SK-N-SH (cell line): ENCODE measurements at regions not wholly inside any gene's neighbourhood (a gene's known extent, or its start where the extent isn't known, plus 50 kb on each side); places are given as distances from the start of the nearest gene placed in this dataset.
A peak's percentile ranks its signal among the peaks of the same experiment; 100 is the strongest.

Source experiments
- CTCF ChIA-PET: fragments of 300-600, 350-600 bp; formaldehyde crosslinking; extraction: SDS; loops from one replicate; lab custom pipeline; 2021; lab: Yijun Ruan, JAX
- POLR2A ChIA-PET: fragments of 350-600 bp; sonication (Branson Sonifier 250); formaldehyde crosslinking; extraction: SDS; loops from one replicate; lab custom pipeline; 2020; ENCODE audit warnings: antibody characterized with exemption, inconsistent platforms; lab: Yijun Ruan, JAX
- DNase-seq: peaks from one replicate; pipeline ENCODE4 v3.0.0; 2012
- H2AFZ ChIP-seq: fragments of 200-600 bp; sonication (generic); 2 replicates; pipeline ENCODE4 v1.8.1; 2016; ENCODE audit warnings: antibody characterized with exemption, mild to moderate bottlenecking, low read depth
- H3F3A ChIP-seq: fragments of 200-600 bp; sonication (generic); replicated peaks from 2 replicates; pipeline ENCODE3; 2016; ENCODE audit warnings: antibody characterized with exemption, mild to moderate bottlenecking; ENCODE audit not compliant: insufficient read depth
- H3K27ac ChIP-seq, 2 experiments: fragments of 200-500 bp in 1 of 2; fragments of 200-600 bp in 1 of 2; sonication (Bioruptor generic) in 1 of 2; sonication (generic), shearing (Covaris generic) in 1 of 2; 2 replicates each; pipeline versions ENCODE4 v1.5.1 to v1.6.1; 2014 to 2016; ENCODE audit warnings: low read depth in 2 of 2, inconsistent platforms in 1 of 2, low read length in 1 of 2, mild to moderate bottlenecking in 1 of 2, mixed read lengths in 1 of 2
- H3K27me3 ChIP-seq: fragments of 200-600 bp; sonication (generic), shearing (Covaris generic); 2 replicates; pipeline ENCODE4 v1.6.1; 2016; ENCODE audit warnings: mixed run types; ENCODE audit not compliant: insufficient read depth
- H3K36me3 ChIP-seq, 2 experiments: fragments of 200-500 bp in 1 of 2; fragments of 200-600 bp in 1 of 2; sonication (Bioruptor generic) in 1 of 2; sonication (generic) in 1 of 2; replicated peaks in 1 of 2; 2 replicates each; pipeline versions ENCODE3 to v1.5.1; 2014 to 2016; ENCODE audit warnings: low read length in 1 of 2, mild to moderate bottlenecking in 1 of 2; ENCODE audit not compliant: insufficient read depth in 2 of 2, control insufficient read depth in 1 of 2
- H3K4me1 ChIP-seq, 2 experiments: fragments of 200-500 bp in 1 of 2; fragments of 200-600 bp in 1 of 2; sonication (Bioruptor generic) in 1 of 2; sonication (generic), shearing (Covaris generic) in 1 of 2; 2 replicates each; pipeline versions ENCODE4 v1.5.1 to v1.6.1; 2014 to 2016; ENCODE audit warnings: low read depth in 1 of 2, low read length in 1 of 2, mixed run types in 1 of 2; ENCODE audit not compliant: insufficient read depth in 2 of 2, control insufficient read depth in 1 of 2
- H3K4me2 ChIP-seq: fragments of 200-600 bp; sonication (generic), shearing (Covaris generic); 2 replicates; pipeline ENCODE4 v1.6.1; 2017; ENCODE audit warnings: mixed run types
- H3K4me3 ChIP-seq, 2 experiments: fragments of 200-500 bp in 1 of 2; fragments of 200-600 bp in 1 of 2; sonication (Bioruptor generic) in 1 of 2; sonication (generic), shearing (Covaris generic) in 1 of 2; 2 replicates each; pipeline versions ENCODE4 v1.5.1 to v1.8.1; 2014 to 2016; ENCODE audit warnings: low read depth in 2 of 2, inconsistent platforms in 1 of 2, low read length in 1 of 2, mild to moderate bottlenecking in 1 of 2, mixed read lengths in 1 of 2, moderate library complexity in 1 of 2
- H3K79me2 ChIP-seq: fragments of 200-600 bp; sonication (generic); 2 replicates; pipeline ENCODE4 v1.8.1; 2017; ENCODE audit warnings: mild to moderate bottlenecking; ENCODE audit not compliant: insufficient read depth
- H3K9ac ChIP-seq: fragments of 200-600 bp; sonication (generic); 2 replicates; pipeline ENCODE4 v1.6.1; 2017; ENCODE audit warnings: mixed run types
- H3K9me2 ChIP-seq: fragments of 200-600 bp; sonication (generic); 2 replicates; pipeline ENCODE4 v1.6.1; 2017; ENCODE audit warnings: mixed run types
- H3K9me3 ChIP-seq: fragments of 200-600 bp; sonication (generic); 2 replicates; pipeline ENCODE4 v1.6.1; 2017; ENCODE audit warnings: mixed run types, mild to moderate bottlenecking, moderate library complexity
- H4K20me1 ChIP-seq: fragments of 200-600 bp; sonication (generic); 2 replicates; pipeline ENCODE4 v1.6.1; 2017; ENCODE audit warnings: mild to moderate bottlenecking, mixed run types; ENCODE audit not compliant: insufficient read depth
- EP300 ChIP-seq, 2 experiments: IDR thresholded peaks; 2 replicates each; pipeline versions ENCODE4 v1.4.0 to v1.6.1; 2012; ENCODE audit warnings: borderline replicate concordance in 1 of 2, low read depth in 1 of 2, low read length in 1 of 2
- FOXM1 ChIP-seq: IDR thresholded peaks from 2 replicates; pipeline ENCODE4 v1.4.0; 2012; ENCODE audit warnings: low read depth, mild to moderate bottlenecking
- GABPA ChIP-seq: IDR thresholded peaks from 2 replicates; pipeline ENCODE4 v1.4.0; 2012; ENCODE audit warnings: low read depth, mild to moderate bottlenecking
- GATA2 ChIP-seq: sonication (generic); formaldehyde crosslinking; IDR thresholded peaks from 2 replicates; pipeline ENCODE4 v1.5.0; 2020; ENCODE audit warnings: mild to moderate bottlenecking, missing genetic modification reagents
- IRF3 ChIP-seq: fragments of 150-350 bp; IDR thresholded peaks from 2 replicates; pipeline ENCODE4 v1.6.1; 2016; ENCODE audit warnings: mild to moderate bottlenecking, low read depth, low read length
- MEF2A ChIP-seq: IDR thresholded peaks from 2 replicates; pipeline ENCODE4 v1.4.0; 2012; ENCODE audit warnings: low read depth, borderline replicate concordance
- MXI1 ChIP-seq: IDR thresholded peaks from 2 replicates; pipeline ENCODE4 v1.6.1; 2012; ENCODE audit warnings: mild to moderate bottlenecking, low read depth, low read length, improper control_type of control experiment
- NFIC ChIP-seq: IDR thresholded peaks from 2 replicates; pipeline ENCODE4 v1.4.0; 2012; ENCODE audit warnings: borderline replicate concordance
- NRF1 ChIP-seq: IDR thresholded peaks from 2 replicates; pipeline ENCODE4 v1.6.1; 2012; ENCODE audit warnings: low read depth, mild to moderate bottlenecking, low read length
- REST ChIP-seq: IDR thresholded peaks from 2 replicates; pipeline ENCODE4 v1.6.1; 2012; ENCODE audit warnings: mild to moderate bottlenecking, low read depth, low read length, moderate library complexity
- RFX5 ChIP-seq: IDR thresholded peaks from 2 replicates; pipeline ENCODE4 v1.6.1; 2012; ENCODE audit warnings: mild to moderate bottlenecking, improper control_type of control experiment, low read length
- SIN3A ChIP-seq: IDR thresholded peaks from 2 replicates; pipeline ENCODE4 v1.6.1; 2012; ENCODE audit warnings: low read depth, mild to moderate bottlenecking, low read length, moderate library complexity, borderline replicate concordance
- YY1 ChIP-seq: IDR thresholded peaks from 2 replicates; pipeline ENCODE4 v1.4.0; 2012; ENCODE audit warnings: low read depth, mild to moderate bottlenecking
- WGBS: methylation state at CpG from one replicate; pipeline ENCODE4 v1.1.6; 2017; ENCODE audit warnings: low lambda C conversion rate; 5-methylcytosine and 5-hydroxymethylcytosine counted together
- TF ChIP-seq, protein P1 (sequence below): IDR thresholded peaks from 2 replicates; pipeline ENCODE4 v1.4.0; 2012; ENCODE audit warnings: low read depth
- TF ChIP-seq, protein P2 (sequence below): fragments of 150-350 bp; IDR thresholded peaks from 2 replicates; pipeline ENCODE4 v1.6.1; 2017; ENCODE audit warnings: antibody characterized with exemption, low read length, low read depth, borderline replicate concordance

DNA sequence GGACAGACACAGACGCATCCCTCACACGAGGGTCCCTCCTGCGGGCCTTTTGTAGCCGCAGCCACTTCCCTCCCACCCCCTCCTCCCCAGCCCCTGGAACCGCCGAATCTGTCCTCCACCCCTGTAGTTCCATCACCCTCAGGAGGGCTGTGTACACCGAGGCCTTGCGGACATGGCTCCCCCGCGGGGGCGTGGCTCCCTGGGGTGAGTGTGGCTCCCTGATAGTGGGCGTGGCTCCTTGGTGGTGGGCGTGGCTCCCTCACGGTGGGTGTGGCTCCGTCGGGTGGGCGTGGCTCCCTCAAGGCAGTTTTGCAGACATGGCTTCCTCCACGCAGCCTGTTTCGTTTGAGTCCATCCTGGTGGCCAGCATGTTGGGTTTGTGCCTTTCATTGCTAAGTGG, 420.7 kb upstream of the SALL3 start:
- Histone ChIP-seq H3F3A (no peaks in the 10 kb centered on the region), H3K27ac (no peak overlapping the region), H3K9me2 (no peaks in the 10 kb centered on the region), H3K9me3 (no peaks in the 10 kb centered on the region), H3K4me3 (no peak overlapping the region), H3K27me3 (no peaks in the 10 kb centered on the region), H4K20me1 (no peaks in the 10 kb centered on the region), H2AFZ (no peak overlapping the region), H3K9ac (no peak overlapping the region), H3K4me1 (no peaks in the 10 kb centered on the region), H3K36me3 (no peaks in the 10 kb centered on the region), H3K4me2 (no peak overlapping the region), H3K79me2 (no peaks in the 10 kb centered on the region)
- CTCF ChIA-PET, result no interaction called here
- 3% methylated on average over 13 of the region's 19 CpGs for WGBS
- DNase-seq, result peak; percentile 40
- POLR2A ChIA-PET, result no interaction called here
- TF ChIP-seq NFIC (no peak), RFX5 (no peak), NRF1 (no peak), SIN3A (no peak), IRF3 (no peak), MEF2A (no peak), YY1 (no peak), GABPA (no peak)
- TF ChIP-seq, protein P1, sequence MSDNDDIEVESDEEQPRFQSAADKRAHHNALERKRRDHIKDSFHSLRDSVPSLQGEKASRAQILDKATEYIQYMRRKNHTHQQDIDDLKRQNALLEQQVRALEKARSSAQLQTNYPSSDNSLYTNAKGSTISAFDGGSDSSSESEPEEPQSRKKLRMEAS, result no peak
- TF ChIP-seq, protein P2, sequence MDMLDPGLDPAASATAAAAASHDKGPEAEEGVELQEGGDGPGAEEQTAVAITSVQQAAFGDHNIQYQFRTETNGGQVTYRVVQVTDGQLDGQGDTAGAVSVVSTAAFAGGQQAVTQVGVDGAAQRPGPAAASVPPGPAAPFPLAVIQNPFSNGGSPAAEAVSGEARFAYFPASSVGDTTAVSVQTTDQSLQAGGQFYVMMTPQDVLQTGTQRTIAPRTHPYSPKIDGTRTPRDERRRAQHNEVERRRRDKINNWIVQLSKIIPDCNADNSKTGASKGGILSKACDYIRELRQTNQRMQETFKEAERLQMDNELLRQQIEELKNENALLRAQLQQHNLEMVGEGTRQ, result no peak

DNA sequence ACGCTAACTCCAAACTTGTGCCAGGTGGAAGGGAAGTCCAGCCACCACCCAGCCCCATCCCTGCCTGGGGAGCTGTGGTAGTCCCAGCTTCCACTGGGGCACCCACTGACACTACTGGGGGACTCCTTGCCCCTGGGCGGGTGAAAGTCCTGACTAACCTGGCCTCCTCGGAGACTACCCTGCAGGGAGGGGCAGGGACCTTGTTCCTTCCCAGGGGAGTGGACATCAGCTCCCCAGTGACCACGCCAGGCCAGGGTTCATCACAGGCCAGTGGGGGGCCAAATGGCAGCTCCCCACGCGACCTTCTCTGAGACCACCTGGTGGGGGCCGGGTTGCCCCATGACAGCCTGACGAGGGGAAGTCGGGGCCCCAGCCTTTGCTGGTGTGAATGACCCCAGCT, 420.0 kb upstream of the SALL3 start:
- H3K9me2 ChIP-seq, result no peaks in the 10 kb centered on the region
- no peak for TF ChIP-seq MXI1
- TF ChIP-seq REST, result no peak
- no peak for TF ChIP-seq YY1
- TF ChIP-seq FOXM1, result no peak
- TF ChIP-seq MEF2A, result no peak
- TF ChIP-seq EP300 (IDR thresholded peaks at IDR 0.05; ENCODE audit: borderline replicate concordance in 1 of 2, low read depth in 1 of 2, low read length in 1 of 2), result no peak
- TF ChIP-seq, protein P1, result no peak
- no peak for TF ChIP-seq SIN3A
- TF ChIP-seq GATA2 (CRISPR knock-in tag), result no peak
- no peak overlapping the region for H3K4me3 ChIP-seq
- no peak overlapping the region for H2AFZ ChIP-seq
- DNase-seq, result no peak
- H3K9ac ChIP-seq, result no peak overlapping the region
- no peaks in the 10 kb centered on the region for H3K36me3 ChIP-seq
- no peaks in the 10 kb centered on the region for H4K20me1 ChIP-seq
- H3K9me3 ChIP-seq, result no peaks in the 10 kb centered on the region
- ChIA-PET CTCF (no interaction called here), POLR2A (no interaction called here)
- 10% methylated on average over 2 of the region's 9 CpGs for WGBS
- no peaks in the 10 kb centered on the region for H3K27me3 ChIP-seq
- H3K4me2 ChIP-seq, result no peak overlapping the region
- no peaks in the 10 kb centered on the region for H3K79me2 ChIP-seq
- H3K4me1 ChIP-seq, result no peaks in the 10 kb centered on the region
- H3F3A ChIP-seq, result no peaks in the 10 kb centered on the region
- H3K27ac ChIP-seq, result no peak overlapping the region
